Amniotic stem cell (primary cell): ENCODE measurements at regions not wholly inside any gene's neighbourhood (a gene's known extent, or its start where the extent isn't known, plus 50 kb on each side); places are given as distances from the start of the nearest gene placed in this dataset.
"Not testable (repeated sequence)": the region's sequence is repeated elsewhere in the genome, so short reads cannot be mapped to it uniquely, and the experiment has no call there.

ENCODE experiments used
- DNase-seq: peaks from one replicate; lab custom pipeline; 2025; lab: John Stamatoyannopoulos, UW

DNA sequence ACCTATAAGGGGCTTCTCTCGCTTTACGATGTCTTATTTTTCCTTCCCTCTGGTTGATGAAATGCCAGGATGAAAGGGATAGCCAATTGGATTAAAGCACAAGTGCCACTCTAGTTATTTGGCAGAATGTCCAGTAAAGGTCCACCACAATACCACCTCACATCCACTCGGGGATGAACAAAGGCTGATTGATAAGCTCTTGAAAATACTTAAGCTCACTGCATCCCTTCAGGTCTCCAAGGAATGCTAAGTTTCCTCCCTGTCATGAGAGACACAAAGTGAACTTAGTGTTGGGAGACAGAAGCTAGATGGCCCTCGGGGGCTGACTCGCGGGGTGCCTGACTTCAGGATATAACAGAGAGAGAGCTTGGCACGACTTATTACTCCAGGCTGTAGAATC, 185.9 kb upstream of the ZNF644 start:
- DNase-seq: not testable (repeated sequence)

DNA sequence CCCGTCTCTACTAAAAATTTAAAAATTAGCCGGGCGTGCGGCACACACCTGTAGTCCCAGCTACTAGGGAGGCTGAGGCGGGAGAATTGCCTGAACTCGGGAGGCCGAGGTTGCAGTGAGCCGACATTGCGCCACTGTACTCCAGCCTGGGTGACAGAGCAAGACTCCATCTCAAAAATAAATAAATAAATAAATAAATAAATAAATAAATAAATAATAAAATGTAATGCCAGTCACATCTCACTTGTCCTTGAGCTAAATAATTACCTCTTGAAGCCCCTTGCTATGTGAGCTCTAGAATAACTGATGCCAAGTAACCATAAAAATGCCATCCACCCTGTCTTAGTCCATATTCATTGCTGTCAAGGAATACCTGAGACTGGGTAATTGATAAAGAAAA, 182.3 kb upstream of the ZNF644 start:
- DNase-seq: not testable (repeated sequence)

DNA sequence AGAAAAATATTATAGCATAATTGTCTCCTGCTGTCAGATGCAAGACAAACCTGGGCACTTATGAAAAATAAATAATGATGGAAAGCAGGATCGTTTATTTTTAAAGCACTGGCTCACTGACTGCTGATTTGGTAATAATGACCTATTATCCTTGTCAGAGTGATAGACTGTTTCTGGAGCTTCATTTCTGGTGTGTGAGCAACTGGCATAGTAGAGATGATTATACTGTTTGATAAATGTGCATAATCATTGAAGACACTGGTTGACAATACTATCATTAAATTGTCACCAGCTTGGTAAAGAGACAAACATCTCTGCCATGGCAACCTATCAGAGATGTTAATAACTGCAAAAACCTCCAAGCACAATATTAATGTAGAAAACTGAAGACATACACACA, 179.9 kb upstream of the ZNF644 start:
- DNase-seq: no peak

DNA sequence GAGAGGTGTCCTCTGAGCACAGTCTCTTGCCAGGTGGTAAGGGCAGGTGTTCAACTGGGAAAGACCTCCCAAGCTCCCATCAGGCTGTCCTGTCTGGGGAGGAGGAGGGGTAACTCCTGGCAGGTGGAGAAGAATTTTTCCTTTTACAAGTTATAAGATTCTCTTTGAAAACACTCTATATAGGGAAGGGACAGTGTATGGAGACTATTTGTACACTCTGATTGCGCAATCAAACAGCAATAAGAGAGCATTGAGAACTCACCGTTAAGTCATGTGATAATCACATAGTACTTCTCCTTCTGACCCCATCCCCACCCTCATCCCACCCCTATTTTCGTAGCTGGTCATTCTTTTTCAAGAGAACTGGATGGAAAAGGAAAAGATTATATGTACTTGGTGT, 179.3 kb upstream of the ZNF644 start:
- DNase-seq: no peak

DNA sequence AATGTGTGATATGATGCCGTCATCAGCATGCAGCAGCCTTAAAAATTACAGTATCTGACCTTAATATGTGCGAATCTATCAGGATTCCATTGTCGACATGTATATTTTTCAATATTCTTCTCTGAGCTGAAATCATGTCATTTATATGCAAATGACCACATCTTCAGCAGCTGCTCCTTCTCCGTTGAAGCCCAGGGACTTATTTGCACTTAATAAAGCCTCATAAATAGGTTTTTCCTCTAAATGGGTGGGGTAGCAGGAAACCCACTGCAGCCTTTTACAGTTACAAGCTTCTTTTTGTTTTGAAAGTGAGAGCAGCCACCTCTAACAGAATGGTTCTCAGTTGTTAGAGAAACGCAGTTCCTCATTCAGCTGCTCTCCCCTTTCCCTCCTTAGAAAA, 178.8 kb upstream of the ZNF644 start:
- DNase-seq: no peak

DNA sequence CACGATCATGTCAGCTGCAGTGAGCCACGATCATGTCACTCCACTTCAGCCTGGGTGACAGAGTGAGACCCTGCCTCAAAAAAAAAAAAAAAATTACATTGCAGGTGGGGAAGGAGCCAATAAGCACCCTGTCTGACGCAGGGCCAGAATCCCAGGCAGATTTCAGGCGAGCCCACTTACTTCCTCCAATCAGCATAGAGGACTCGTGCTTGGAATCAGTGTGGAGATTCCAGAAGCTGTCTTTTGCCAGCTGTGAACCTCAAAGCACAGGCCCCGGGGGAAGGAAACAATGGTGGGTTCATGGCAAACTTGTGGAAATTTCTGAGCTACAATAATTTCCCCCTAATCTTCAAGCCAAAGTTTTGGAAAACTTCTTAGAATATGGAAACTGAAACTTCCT, 178.2 kb upstream of the ZNF644 start:
- DNase-seq: no peak

DNA sequence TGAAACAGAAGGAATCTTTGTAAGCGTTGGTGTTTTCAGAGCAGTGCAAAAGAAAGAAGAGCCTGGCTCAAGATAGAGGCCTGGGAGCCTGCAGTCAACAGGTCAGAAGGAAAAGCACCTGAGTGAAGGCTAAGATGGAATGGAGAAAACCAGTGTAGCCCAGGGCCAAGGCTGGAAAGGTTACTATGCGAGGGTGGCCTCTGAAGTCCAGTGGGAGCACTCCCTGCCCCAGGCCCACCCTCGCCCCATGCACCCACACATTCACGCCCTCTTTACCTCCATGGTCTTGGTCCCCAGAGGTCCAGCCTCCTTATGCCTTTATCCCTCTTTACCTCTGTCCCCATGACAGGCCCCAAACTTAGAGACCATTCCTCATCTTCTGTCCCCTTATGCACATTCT, 169.2 kb upstream of the ZNF644 start:
- DNase-seq: no peak

DNA sequence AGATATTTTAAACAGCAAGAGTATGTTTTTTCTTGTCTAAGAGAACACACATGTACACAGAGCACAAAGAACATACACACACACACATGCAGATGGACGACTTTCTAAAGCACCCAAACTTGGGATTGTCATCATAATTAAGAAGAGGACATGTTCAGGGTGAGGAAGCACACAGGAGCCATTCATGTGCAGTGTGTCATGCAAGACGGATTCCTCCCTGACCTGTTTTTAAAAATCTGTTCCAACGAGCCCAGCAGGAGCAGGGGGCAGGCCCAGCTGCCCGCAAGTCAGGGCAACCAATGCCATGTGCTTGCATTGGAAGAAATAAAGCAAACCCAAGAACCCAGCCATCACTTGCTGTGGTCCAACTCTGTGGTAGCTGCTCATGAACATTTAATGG, 167.3 kb upstream of the ZNF644 start:
- no peak for DNase-seq

DNA sequence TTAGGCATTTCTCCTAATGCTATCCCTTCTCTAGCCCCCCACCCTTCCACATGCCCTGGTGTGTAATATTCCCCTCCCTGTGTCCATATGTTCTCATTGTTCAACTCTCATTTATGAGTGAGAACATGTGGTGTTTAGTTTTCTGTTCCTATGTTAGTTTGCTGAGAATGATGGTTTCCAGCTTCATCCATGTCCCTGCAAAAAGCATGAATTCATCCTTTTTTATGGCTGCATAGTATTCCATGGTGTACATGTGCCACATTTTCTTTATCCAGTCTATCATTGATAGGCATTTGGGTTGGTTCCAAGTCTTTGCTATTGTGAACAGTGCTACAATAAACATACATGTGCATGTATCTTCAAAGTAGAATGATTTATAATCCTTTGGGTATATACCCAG, 161.0 kb upstream of the ZNF644 start:
- not testable (repeated sequence) for DNase-seq

DNA sequence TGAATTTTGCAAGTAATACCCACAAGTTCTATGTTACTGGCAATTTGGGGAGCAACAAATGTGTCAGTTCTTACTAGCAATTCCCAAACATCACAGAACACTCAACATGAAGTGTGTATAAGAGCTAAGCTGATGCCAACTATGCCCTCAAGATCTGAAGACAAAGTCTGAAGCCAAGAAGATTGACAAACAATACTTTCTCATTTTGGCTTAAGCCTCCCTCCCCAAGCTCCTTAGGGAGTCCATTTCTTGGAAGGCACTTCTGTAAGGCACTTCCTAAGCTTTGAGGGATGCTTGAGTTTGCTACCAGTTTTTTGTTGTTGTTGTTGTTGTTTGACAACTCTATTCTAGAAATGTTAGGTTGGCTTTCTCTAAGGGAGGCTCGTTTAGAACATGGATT, 154.4 kb upstream of the ZNF644 start:
- no peak for DNase-seq

DNA sequence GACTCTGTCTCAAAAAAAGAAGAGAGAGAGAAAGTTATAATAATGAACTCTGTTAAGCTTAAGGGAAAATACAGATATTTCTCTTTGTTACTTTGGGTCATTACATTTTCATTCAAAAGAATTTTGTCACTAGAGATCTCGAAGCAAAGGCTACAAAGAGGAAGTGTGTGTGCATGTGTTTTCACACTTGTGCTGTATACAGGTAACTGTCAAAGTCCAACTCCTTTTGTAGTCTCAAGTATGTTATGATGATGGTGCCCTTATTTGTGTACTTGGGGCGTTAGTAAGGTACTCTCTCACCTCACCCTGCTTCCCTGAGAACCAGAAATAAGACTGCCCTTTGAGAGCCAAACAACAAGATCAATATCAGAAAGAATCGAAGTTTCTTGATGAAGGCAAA, 152.9 kb upstream of the ZNF644 start:
- DNase-seq: no peak

DNA sequence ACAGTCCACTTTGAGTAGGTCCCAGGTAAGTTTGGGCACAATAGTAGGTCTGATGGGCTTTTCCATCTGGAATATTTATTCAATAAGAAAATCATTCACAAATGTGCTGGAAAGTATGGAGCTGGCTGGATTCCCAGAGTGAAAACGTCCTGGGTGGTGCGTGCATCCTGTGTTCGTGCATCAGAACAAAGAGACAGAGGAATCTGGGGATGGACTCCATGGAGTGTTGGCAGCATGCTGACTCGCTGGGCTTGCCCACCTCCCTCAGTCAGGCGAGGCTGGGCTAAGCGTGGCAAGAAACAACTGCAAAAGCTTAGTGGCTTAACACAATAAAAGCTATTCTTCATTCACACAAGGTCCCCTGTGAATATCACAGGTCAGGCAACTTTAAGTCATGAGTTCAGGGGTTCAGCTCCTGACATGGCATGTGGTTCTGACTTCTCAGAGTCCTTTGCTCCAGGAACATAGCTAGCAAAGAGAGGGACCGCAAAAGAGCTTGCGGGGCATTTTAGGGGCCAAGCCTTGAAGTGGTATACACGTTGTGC, 151.6 kb upstream of the ZNF644 start:
- DNase-seq: no peak

DNA sequence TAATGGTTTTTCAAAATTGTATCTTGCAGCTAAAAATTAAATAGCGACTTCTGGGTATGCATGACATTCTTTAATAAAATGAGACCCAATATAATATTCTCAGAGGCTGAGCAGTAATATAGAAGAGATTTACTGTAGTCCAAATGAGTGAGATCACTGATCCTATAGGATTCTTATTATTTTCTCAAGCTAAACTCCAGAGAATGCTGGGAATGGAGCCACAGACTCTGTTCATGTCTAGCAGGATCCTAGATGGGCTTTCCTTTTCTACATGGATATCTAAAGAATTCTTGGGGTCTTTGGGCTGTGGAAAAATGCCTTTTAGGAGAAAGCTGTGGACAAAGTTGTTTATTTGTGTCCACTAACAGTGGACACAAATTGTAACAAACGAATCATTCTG, 150.7 kb upstream of the ZNF644 start:
- no peak for DNase-seq

DNA sequence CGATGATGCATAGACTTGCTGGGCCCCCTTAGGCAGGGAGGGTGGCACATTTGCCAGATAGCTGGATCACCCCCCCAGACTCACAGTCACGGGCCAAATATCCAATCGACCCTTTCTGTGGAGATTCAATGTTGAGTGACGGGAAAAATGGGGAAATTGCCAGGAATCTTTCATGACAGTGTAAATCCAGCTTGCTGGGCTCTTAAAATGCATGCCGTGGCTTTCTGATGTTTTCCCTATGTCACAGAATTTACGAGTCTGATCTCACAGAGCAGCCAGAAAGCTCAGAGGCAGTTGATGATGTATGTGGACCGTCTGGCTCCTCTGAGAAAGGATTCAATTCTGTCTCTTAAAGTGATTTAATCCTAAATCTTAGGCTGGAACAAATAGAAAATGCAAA, 150.1 kb upstream of the ZNF644 start:
- DNase-seq: no peak

DNA sequence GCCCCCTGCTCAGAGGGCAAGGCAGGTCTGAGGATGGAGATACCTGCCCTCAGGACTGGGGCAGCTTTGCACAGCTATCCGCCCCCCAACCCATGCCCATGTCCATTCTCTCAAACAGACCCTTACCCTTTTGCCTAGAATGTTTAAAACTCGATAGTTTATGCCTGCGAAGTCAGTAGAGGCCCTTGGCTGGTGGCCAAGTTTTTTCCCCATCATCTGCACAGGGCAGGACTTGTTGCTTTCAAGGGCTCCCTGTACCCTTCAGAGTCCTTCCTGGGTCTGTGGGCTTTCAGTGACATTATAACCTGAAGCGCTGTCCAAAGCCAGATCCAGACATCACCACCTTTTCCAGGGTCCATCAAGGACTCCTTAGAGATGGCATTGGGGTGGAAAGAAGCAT, 148.7 kb upstream of the ZNF644 start:
- no peak for DNase-seq

DNA sequence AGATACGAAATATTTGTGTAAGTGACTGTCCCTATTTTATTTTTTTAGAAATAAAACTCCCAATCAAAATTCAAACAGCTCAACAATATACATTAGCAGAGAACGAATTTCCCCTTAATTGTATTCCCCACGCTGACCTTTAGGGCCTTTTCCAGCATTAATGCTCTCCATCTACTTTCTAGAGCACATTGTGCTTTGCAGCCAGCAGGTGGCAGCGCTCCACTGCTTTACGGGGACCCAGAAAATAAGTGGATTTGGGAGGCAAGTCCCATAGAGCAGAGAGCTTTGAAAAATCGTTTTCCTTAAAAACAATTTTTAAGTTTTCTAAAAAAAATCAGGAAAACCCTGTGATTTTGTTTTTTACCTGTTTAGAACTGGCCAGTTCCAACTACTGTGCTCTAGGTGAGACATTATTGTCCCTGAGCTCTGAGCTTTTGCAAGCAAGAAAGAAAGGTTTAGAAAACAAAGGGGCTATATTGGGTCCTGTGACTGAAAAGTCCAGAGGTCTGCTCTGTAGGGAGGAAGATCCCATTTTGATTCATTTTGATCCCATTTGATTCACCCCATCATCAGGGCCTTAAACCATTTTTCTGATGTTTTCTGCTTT, 144.4 kb upstream of the ZNF644 start:
- peak; percentile 2 for DNase-seq

DNA sequence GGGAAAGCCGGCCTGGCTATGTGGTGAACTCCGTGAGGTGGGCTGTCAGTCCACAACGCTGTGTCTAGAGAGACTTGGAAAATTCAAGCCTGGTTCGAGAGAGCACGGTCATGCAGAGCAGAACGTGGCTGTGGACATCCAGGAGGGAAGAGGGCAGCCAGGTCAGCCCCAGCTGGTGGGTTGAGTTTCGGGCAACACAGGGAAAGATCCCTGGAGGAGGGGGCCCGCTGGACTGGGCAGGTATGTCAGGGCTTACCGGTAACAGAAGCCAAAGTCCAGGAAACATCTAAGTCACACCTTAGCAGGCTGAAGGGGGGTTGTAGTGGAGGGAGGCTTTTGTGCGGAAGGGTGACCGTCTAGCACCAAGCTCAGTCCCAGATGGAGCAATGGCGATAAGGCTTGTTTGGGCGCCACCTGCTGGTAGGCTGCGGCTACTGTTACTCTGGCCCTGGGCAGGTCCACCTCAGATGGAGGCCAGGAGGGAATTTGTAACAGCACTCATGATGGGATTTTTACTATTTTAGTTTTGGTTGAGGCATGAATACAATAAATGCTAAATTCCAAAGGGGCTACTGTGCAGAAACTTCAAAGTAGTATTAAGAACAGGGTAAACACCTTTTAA, 143.3 kb upstream of the ZNF644 start:
- DNase-seq: peak; percentile 2

DNA sequence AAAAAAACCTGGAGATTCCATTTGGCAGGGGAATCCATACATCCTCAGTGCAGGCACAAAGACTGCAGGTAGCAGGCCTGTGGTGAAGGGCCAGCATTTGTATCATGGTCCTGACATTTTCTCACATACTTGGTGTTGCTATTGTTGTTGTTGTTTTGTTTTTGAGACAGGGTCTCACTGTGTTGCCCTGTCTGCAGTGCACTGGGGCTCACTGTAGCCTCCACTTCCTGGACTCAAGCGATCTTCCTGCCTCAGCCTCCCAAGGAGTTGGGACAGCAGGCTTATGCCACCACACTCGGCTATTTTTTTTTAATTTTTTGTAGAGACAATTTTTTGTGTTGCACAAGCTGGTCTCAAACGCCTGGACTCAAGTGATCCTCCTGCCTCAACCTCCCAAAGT, 140.8 kb upstream of the ZNF644 start:
- DNase-seq: no peak

DNA sequence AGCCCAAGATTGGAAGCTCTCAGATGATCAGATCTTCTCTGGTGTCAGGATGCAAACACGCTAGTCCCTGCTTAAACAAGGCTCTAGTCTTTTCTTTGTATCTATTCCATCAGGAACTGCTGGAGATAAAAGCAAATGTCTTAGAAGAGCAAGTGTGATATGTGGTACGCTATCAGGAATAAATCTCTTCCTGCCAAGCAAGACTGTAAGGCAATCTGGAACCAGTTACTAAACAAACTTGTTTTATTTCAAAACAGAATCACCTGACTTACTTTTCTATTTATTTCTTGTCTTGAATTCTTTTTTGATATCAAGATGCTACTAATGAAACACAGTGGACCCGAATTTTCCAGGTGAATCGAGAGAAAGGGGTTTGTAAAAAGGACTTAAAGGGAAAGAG, 139.9 kb upstream of the ZNF644 start:
- no peak for DNase-seq

DNA sequence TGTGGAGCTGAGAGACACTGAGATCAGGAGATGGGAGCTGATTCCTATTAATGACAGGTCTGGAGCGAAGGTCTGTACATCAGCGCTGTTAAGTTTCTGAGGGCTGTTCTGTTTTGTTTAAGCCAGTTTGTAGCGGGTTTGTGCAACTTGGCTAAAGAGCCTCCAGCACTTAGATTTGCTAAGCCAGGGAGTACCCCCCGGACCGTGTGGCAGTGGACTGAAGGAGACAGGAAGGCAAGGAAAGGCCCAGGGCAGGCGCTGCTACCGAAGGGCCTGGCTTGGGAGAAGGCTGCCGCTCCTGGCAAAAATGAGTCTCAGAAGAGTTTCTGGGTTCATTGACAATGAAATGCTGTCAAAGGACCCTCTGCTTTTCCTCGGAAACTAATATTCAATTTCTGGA, 139.3 kb upstream of the ZNF644 start:
- no peak for DNase-seq

DNA sequence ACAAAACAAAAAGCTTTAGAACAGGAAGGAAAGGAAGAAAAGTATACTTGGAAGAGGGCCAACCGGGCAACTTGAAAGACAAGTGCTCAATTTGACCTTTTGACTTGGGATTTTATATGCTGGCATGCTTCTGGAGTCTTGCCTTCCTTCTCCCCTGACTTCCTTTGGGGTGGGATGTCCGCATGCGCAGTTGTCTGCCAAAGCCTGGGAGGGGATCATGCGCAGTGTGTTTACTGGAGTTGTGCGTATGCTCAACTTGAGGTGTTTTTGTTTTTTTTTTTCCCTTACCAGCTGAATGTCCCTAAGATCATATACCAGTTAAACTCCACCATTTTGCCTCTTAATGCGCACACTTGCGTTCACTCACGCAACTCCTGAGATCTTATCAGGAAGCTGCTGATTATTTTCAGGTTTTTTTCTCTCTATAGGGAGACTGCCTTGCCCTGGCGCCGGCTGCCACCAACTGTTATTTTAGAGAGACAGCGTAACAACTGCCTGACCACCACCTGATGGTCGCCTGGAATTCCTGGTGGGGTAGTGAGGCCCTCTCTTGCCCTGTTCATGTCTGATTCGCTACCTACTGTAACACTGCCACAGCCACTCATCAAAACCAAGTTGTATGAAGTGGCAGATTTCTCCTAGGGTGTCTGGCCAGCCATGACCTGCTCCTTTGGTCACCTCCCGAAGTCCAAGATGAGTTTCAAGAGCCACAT, 138.7 kb upstream of the ZNF644 start:
- no peak for DNase-seq

DNA sequence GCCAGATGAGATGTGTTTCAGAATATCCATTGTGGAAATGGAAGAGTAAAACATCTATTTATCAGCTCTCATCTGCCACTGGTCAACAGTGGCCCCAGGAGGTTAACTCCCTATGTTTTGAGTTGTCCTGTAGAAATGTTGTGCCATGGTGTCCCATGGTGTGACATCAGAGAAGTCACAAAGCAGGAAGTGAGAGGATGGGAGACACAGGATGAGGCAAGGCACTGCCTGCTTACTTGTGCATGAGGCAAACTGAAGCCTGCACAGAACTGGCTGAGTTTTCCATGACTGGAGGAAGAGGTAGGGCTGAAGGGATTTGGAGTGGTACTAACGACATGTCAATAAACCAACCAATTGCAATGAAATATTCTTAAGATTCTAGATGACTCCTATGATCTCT, 131.5 kb upstream of the ZNF644 start:
- no peak for DNase-seq

DNA sequence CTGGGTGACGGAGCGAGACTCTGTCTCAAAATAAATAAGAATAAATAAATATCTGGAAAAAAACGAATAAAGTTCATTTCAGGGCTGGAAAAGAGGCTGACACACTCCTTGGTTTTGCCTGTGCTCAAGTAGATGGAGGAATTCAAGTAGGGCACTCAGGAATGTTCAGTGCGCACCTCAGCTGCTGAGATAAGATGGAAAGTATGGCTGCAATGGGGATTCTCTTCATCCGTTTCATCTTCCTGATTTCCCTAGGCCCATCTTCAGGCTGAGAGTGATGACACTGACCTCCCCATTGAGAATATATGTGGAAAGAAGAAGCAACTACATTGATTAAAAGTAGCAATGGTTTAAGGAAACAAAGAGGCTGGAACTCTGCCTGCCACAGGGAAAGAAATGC, 130.5 kb upstream of the ZNF644 start:
- DNase-seq: no peak

DNA sequence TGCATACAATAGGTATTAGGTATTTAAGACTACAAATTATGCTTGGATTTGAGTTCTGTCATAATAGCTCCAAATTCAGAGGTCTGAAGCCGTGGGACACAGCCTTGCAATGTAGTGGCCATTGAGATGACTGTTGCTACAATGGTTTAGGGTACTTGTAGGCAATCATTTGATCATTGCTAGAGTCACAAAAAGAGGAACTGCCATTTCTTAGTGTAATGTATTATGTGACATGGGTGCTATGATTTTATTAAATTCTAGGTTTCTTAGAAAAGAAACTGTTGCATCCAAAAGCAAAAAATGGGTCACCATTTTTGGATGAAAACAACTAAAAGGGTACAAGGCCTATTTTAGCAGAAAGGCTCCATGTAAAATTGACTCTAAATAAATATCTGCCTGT, 129.9 kb upstream of the ZNF644 start:
- DNase-seq: no peak
